H1 (cell line): ENCODE measurements at regions not wholly inside any gene's neighbourhood (a gene's known extent, or its start where the extent isn't known, plus 50 kb on each side); places are given as distances from the start of the nearest gene placed in this dataset.

Experiments
- CTCF ChIA-PET: fragments of 300-600 bp; sonication (Branson Sonifier 250); formaldehyde crosslinking; loops from one replicate; lab custom pipeline; 2021; ENCODE audit not compliant: partially characterized antibody; lab: Charles Lee
- POLR2A ChIA-PET: fragments of 300-600 bp; sonication (Branson Sonifier 250); formaldehyde crosslinking; loops from one replicate; lab custom pipeline; 2021; ENCODE audit warnings: inconsistent platforms; ENCODE audit not compliant: partially characterized antibody; lab: Charles Lee
- DNase-seq, 2 experiments: peaks; one replicate each; pipeline versions ENCODE4 v3.0.0 to v3.0.0-alpha.2; 2010 to 2022; ENCODE audit warnings: low spot score in 2 of 2, low read depth in 1 of 2, mixed read lengths in 1 of 2
- FAIRE-seq: peaks from 2 replicates; lab custom pipeline; 2011; peaks lifted over from hg19 to GRCh38; lab: Jason Lieb, UNC
- H2AFZ ChIP-seq: 2 replicates; pipeline ENCODE4 v1.8.1; 2012; ENCODE audit warnings: low read length, inconsistent platforms
- H2AK5ac ChIP-seq: 2 replicates; pipeline ENCODE4 v1.6.1; 2013; ENCODE audit warnings: low read depth, low read length
- H2BK120ac ChIP-seq: replicated peaks from 2 replicates; pipeline ENCODE3; 2013; ENCODE audit warnings: low read depth, low read length, inconsistent platforms
- H2BK12ac ChIP-seq: 2 replicates; pipeline ENCODE4 v1.6.1; 2013; ENCODE audit warnings: low read depth, low read length
- H2BK15ac ChIP-seq: 2 replicates; pipeline ENCODE4 v1.6.1; 2013; ENCODE audit warnings: low read length
- H2BK20ac ChIP-seq: 2 replicates; pipeline ENCODE4 v1.6.1; 2013; ENCODE audit warnings: low read length
- H2BK5ac ChIP-seq: 2 replicates; pipeline ENCODE4 v1.6.1; 2013; ENCODE audit warnings: low read depth, low read length
- H3K14ac ChIP-seq: 2 replicates; pipeline ENCODE4 v1.6.1; 2013; ENCODE audit warnings: inconsistent platforms; ENCODE audit not compliant: insufficient read length
- H3K18ac ChIP-seq: 2 replicates; pipeline ENCODE4 v1.6.1; 2013; ENCODE audit warnings: low read length; ENCODE audit errors: extremely low read depth
- H3K23ac ChIP-seq: 2 replicates; pipeline ENCODE4 v1.6.1; 2013; ENCODE audit warnings: inconsistent platforms; ENCODE audit not compliant: insufficient read length
- H3K23me2 ChIP-seq: 2 replicates; pipeline ENCODE4 v1.6.1; 2013; ENCODE audit warnings: low read depth, low read length
- H3K27ac ChIP-seq: 2 replicates; pipeline ENCODE4 v1.6.1; 2011; ENCODE audit warnings: low read depth, low read length, inconsistent platforms
- H3K27me3 ChIP-seq, 4 experiments: replicated peaks in 1 of 4; 1 replicate in 1 of 4; 2 replicates in 3 of 4; pipeline versions ENCODE4 v1.6.1 to v1.8.1; 2011 to 2013; ENCODE audit warnings: low read length in 3 of 4, mild to moderate bottlenecking in 3 of 4, inconsistent platforms in 2 of 4, mixed read lengths in 2 of 4, moderate library complexity in 1 of 4; ENCODE audit not compliant: control insufficient read depth in 3 of 4, insufficient read depth in 3 of 4; ENCODE audit errors: extremely low read depth in 1 of 4
- H3K36me3 ChIP-seq, 4 experiments: 2 replicates each; pipeline versions ENCODE4 v1.6.1 to v1.8.1; 2011 to 2013; ENCODE audit warnings: mild to moderate bottlenecking in 4 of 4, low read length in 3 of 4, moderate library complexity in 2 of 4, control low read depth in 1 of 4, inconsistent platforms in 1 of 4; ENCODE audit not compliant: insufficient read depth in 4 of 4, control insufficient read depth in 2 of 4
- H3K4ac ChIP-seq: replicated peaks from 2 replicates; pipeline ENCODE3; 2013; ENCODE audit warnings: low read length, low read depth, mixed read lengths, inconsistent platforms; ENCODE audit not compliant: insufficient read length
- H3K4me1 ChIP-seq, 4 experiments: replicated peaks in 1 of 4; 1 replicate in 1 of 4; 2 replicates in 3 of 4; pipeline versions ENCODE4 v1.6.1 to v1.8.1; 2011 to 2013; ENCODE audit warnings: low read length in 3 of 4, inconsistent platforms in 2 of 4, mixed read lengths in 1 of 4; ENCODE audit not compliant: insufficient read depth in 4 of 4, control insufficient read depth in 3 of 4
- H3K4me2 ChIP-seq, 2 experiments: 2 replicates each; pipeline versions ENCODE4 v1.6.1 to v1.8.1; 2011 to 2013; ENCODE audit warnings: low read depth in 2 of 2, low read length in 2 of 2, control low read depth in 1 of 2, inconsistent platforms in 1 of 2, mild to moderate bottlenecking in 1 of 2; ENCODE audit not compliant: insufficient read depth in 1 of 2
- H3K4me3 ChIP-seq, 4 experiments: fragments of 200-600, 300-600 bp in 1 of 4; sonication (generic), shearing (Covaris generic), sonication (Bioruptor Twin) in 1 of 4; 2 replicates each; pipeline versions ENCODE4 v1.5.1 to v1.8.1; 2011 to 2016; ENCODE audit warnings: low read length in 4 of 4, low read depth in 3 of 4, control low read depth in 2 of 4, inconsistent platforms in 2 of 4, mild to moderate bottlenecking in 2 of 4, mixed read lengths in 1 of 4, moderate library complexity in 1 of 4; ENCODE audit not compliant: insufficient read depth in 2 of 4; ENCODE audit errors: extremely low read depth in 1 of 4
- H3K56ac ChIP-seq: replicated peaks from 2 replicates; pipeline ENCODE3; 2013; ENCODE audit warnings: low read depth, mild to moderate bottlenecking, mixed read lengths, low read length, inconsistent platforms; ENCODE audit not compliant: insufficient read length
- H3K79me1 ChIP-seq: 2 replicates; pipeline ENCODE4 v1.6.1; 2013; ENCODE audit warnings: low read depth, low read length, control low read depth
- H3K79me2 ChIP-seq, 2 experiments: 2 replicates each; pipeline versions ENCODE4 v1.6.1 to v1.8.1; 2012 to 2013; ENCODE audit warnings: low read length in 2 of 2, mild to moderate bottlenecking in 2 of 2, inconsistent platforms in 1 of 2; ENCODE audit not compliant: insufficient read depth in 2 of 2, control insufficient read depth in 1 of 2
- H3K9ac ChIP-seq, 4 experiments: replicated peaks in 1 of 4; 1 replicate in 1 of 4; 2 replicates in 3 of 4; pipeline versions ENCODE4 v1.6.1 to v1.8.1; 2011 to 2013; ENCODE audit warnings: low read depth in 3 of 4, low read length in 3 of 4, control low read depth in 2 of 4, mild to moderate bottlenecking in 2 of 4, moderate library complexity in 2 of 4, inconsistent platforms in 1 of 4; ENCODE audit errors: extremely low read depth in 1 of 4
- H3K9me3 ChIP-seq, 2 experiments: 2 replicates each; pipeline versions ENCODE4 v1.6.1 to v1.8.1; 2012 to 2013; ENCODE audit warnings: mild to moderate bottlenecking in 2 of 2, moderate library complexity in 2 of 2, control low read depth in 1 of 2, inconsistent platforms in 1 of 2, low read depth in 1 of 2, low read length in 1 of 2, mixed read lengths in 1 of 2; ENCODE audit not compliant: insufficient read depth in 2 of 2
- H4K20me1 ChIP-seq, 2 experiments: replicated peaks in 1 of 2; 2 replicates each; pipeline versions ENCODE3 to v1.8.1; 2011 to 2013; ENCODE audit warnings: inconsistent platforms in 2 of 2, low read length in 2 of 2, mild to moderate bottlenecking in 1 of 2; ENCODE audit not compliant: insufficient read depth in 2 of 2, control insufficient read depth in 1 of 2
- H4K5ac ChIP-seq: 2 replicates; pipeline ENCODE4 v1.6.1; 2013; ENCODE audit warnings: low read length, low read depth, mixed read lengths, inconsistent platforms; ENCODE audit not compliant: insufficient read length
- H4K8ac ChIP-seq: 2 replicates; pipeline ENCODE4 v1.8.0; 2013; ENCODE audit warnings: mild to moderate bottlenecking, moderate library complexity, low read length, inconsistent platforms; ENCODE audit not compliant: insufficient read depth; ENCODE audit errors: extremely low read depth
- H4K91ac ChIP-seq: replicated peaks from 2 replicates; pipeline ENCODE3; 2013; ENCODE audit warnings: low read length, mixed read lengths, inconsistent platforms; ENCODE audit not compliant: insufficient read length
- GABPA ChIP-seq: IDR thresholded peaks from 2 replicates; pipeline ENCODE4 v1.6.1; 2011; ENCODE audit warnings: mild to moderate bottlenecking, low read length, moderate library complexity, borderline replicate concordance; ENCODE audit not compliant: insufficient read depth
- GTF2F1 ChIP-seq: IDR thresholded peaks from 2 replicates; pipeline ENCODE4 v1.6.1; 2012; ENCODE audit warnings: low read depth, low read length, improper control_type of control experiment, borderline replicate concordance
- POLR2AphosphoS5 ChIP-seq: IDR thresholded peaks from 2 replicates; pipeline ENCODE4 v1.6.1; 2011; ENCODE audit warnings: low read depth, low read length
- TCF12 ChIP-seq: IDR thresholded peaks from 2 replicates; pipeline ENCODE4 v1.6.1; 2011; ENCODE audit warnings: low read depth, mild to moderate bottlenecking, low read length
- WGBS, 2 experiments: shearing (Covaris generic) in 1 of 2; methylation state at CpG; one replicate each; pipeline versions ENCODE4 v1.1.6 to v1.1.7; 2013 to 2015; ENCODE audit warnings: low lambda C conversion rate in 2 of 2, mixed read lengths in 2 of 2, inconsistent platforms in 1 of 2, low coverage in 1 of 2, missing lambda C conversion rate in 1 of 2; ENCODE audit not compliant: insufficient replicate concordance in 2 of 2, insufficient coverage in 1 of 2, insufficient read length in 1 of 2; ENCODE audit errors: extremely low coverage in 1 of 2, missing lambda C conversion rate in 1 of 2; 5-methylcytosine and 5-hydroxymethylcytosine counted together

DNA sequence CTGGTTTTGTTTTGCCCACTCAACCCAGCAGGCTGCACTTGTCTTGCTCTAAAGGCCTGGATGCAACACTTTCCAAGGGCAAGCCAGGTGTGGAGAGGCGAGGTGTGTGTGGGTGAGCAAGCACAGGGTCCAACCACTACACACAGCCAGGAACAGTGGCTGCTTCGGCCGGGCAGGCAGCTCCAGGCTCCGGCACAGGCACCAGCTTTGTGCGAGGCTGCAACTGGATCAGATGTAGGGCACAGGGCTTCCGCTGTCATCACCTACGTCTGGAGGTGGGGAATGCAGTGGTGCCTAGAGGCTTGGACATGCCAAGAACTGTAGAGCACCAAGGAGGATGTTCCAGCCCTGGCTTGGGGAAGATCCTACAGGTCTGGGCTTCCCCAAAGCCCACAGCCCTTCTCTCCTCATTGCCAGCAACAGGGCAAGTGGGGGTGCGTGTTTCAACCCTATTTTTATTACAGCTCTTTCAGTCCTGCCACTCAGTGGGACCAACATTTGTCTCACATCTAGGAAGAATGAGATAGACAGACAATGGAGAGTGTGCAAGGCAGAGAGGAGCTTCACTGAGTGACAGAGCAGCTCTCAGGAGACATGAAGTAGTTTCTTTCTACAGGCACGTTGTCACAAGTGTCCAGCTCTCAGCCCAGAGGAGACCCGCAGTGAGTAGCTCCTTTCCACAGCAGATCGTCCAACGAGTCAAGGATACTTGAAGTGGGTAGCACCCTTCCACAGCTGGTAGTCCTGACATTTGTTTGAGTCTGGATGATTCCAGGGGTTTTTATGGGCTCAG lies 622.2 kb downstream of the CDH9 start:
- Histone ChIP-seq H3K23me2 (no peaks in the 10 kb centered on the region), H4K91ac (no peak overlapping the region), H4K8ac (no peak overlapping the region; the same call in 1 of the 2 replicates), H3K36me3 (no peaks in the 10 kb centered on the region), H3K18ac (no peak overlapping the region), H2AFZ (peak overlapping the region; percentile 53; the same call in 1 of the 2 replicates), H4K20me1 (no peaks in the 10 kb centered on the region), H3K9me3 (no peaks in the 10 kb centered on the region), H2AK5ac (no peak overlapping the region), H3K79me1 (no peaks in the 10 kb centered on the region), H3K4me1 (no peaks in the 10 kb centered on the region), H3K4ac (no peak overlapping the region), H2BK20ac (no peak overlapping the region), H2BK5ac (no peak overlapping the region), H3K27me3 (no peaks in the 10 kb centered on the region), H3K9ac (no peak overlapping the region), H3K4me2 (no peak overlapping the region), H3K56ac (no peak overlapping the region), H3K79me2 (no peaks in the 10 kb centered on the region), H3K14ac (no peak overlapping the region), H4K5ac (no peak overlapping the region), H2BK12ac (no peak overlapping the region), H3K4me3 (no peak overlapping the region), H2BK120ac (no peak overlapping the region), H3K23ac (no peak overlapping the region), H2BK15ac (no peak overlapping the region), H3K27ac (no peak overlapping the region)
- ChIA-PET POLR2A (no interaction called here), CTCF (no interaction called here)
- DNase-seq (no peak), FAIRE-seq (no peak)
- 96% methylated on average over 12 of the region's 12 CpGs; no CpG with 5 or more reads in 1 of the 2 experiments for WGBS, 2 experiments
- TF ChIP-seq TCF12 (no peak), POLR2AphosphoS5 (no peak), GABPA (no peak), GTF2F1 (no peak)
